H1 (cell line): ENCODE measurements at regions not wholly inside any gene's neighbourhood (a gene's known extent, or its start where the extent isn't known, plus 50 kb on each side); places are given as distances from the start of the nearest gene placed in this dataset.

Experiments
- CTCF ChIA-PET: fragments of 300-600 bp; sonication (Branson Sonifier 250); formaldehyde crosslinking; loops from one replicate; lab custom pipeline; 2021; ENCODE audit not compliant: partially characterized antibody; lab: Charles Lee
- POLR2A ChIA-PET: fragments of 300-600 bp; sonication (Branson Sonifier 250); formaldehyde crosslinking; loops from one replicate; lab custom pipeline; 2021; ENCODE audit warnings: inconsistent platforms; ENCODE audit not compliant: partially characterized antibody; lab: Charles Lee
- DNase-seq, 2 experiments: peaks; one replicate each; pipeline versions ENCODE4 v3.0.0 to v3.0.0-alpha.2; 2010 to 2022; ENCODE audit warnings: low spot score in 2 of 2, low read depth in 1 of 2, mixed read lengths in 1 of 2
- FAIRE-seq: peaks from 2 replicates; lab custom pipeline; 2011; peaks lifted over from hg19 to GRCh38; lab: Jason Lieb, UNC
- H2AFZ ChIP-seq: 2 replicates; pipeline ENCODE4 v1.8.1; 2012; ENCODE audit warnings: low read length, inconsistent platforms
- H2AK5ac ChIP-seq: 2 replicates; pipeline ENCODE4 v1.6.1; 2013; ENCODE audit warnings: low read depth, low read length
- H2BK120ac ChIP-seq: replicated peaks from 2 replicates; pipeline ENCODE3; 2013; ENCODE audit warnings: low read depth, low read length, inconsistent platforms
- H2BK12ac ChIP-seq: 2 replicates; pipeline ENCODE4 v1.6.1; 2013; ENCODE audit warnings: low read depth, low read length
- H2BK15ac ChIP-seq: 2 replicates; pipeline ENCODE4 v1.6.1; 2013; ENCODE audit warnings: low read length
- H2BK20ac ChIP-seq: 2 replicates; pipeline ENCODE4 v1.6.1; 2013; ENCODE audit warnings: low read length
- H2BK5ac ChIP-seq: 2 replicates; pipeline ENCODE4 v1.6.1; 2013; ENCODE audit warnings: low read depth, low read length
- H3K14ac ChIP-seq: 2 replicates; pipeline ENCODE4 v1.6.1; 2013; ENCODE audit warnings: inconsistent platforms; ENCODE audit not compliant: insufficient read length
- H3K18ac ChIP-seq: 2 replicates; pipeline ENCODE4 v1.6.1; 2013; ENCODE audit warnings: low read length; ENCODE audit errors: extremely low read depth
- H3K23ac ChIP-seq: 2 replicates; pipeline ENCODE4 v1.6.1; 2013; ENCODE audit warnings: inconsistent platforms; ENCODE audit not compliant: insufficient read length
- H3K23me2 ChIP-seq: 2 replicates; pipeline ENCODE4 v1.6.1; 2013; ENCODE audit warnings: low read depth, low read length
- H3K27ac ChIP-seq: 2 replicates; pipeline ENCODE4 v1.6.1; 2011; ENCODE audit warnings: low read depth, low read length, inconsistent platforms
- H3K27me3 ChIP-seq, 4 experiments: replicated peaks in 1 of 4; 1 replicate in 1 of 4; 2 replicates in 3 of 4; pipeline versions ENCODE4 v1.6.1 to v1.8.1; 2011 to 2013; ENCODE audit warnings: low read length in 3 of 4, mild to moderate bottlenecking in 3 of 4, inconsistent platforms in 2 of 4, mixed read lengths in 2 of 4, moderate library complexity in 1 of 4; ENCODE audit not compliant: control insufficient read depth in 3 of 4, insufficient read depth in 3 of 4; ENCODE audit errors: extremely low read depth in 1 of 4
- H3K36me3 ChIP-seq, 4 experiments: 2 replicates each; pipeline versions ENCODE4 v1.6.1 to v1.8.1; 2011 to 2013; ENCODE audit warnings: mild to moderate bottlenecking in 4 of 4, low read length in 3 of 4, moderate library complexity in 2 of 4, control low read depth in 1 of 4, inconsistent platforms in 1 of 4; ENCODE audit not compliant: insufficient read depth in 4 of 4, control insufficient read depth in 2 of 4
- H3K4ac ChIP-seq: replicated peaks from 2 replicates; pipeline ENCODE3; 2013; ENCODE audit warnings: low read length, low read depth, mixed read lengths, inconsistent platforms; ENCODE audit not compliant: insufficient read length
- H3K4me1 ChIP-seq, 4 experiments: replicated peaks in 1 of 4; 1 replicate in 1 of 4; 2 replicates in 3 of 4; pipeline versions ENCODE4 v1.6.1 to v1.8.1; 2011 to 2013; ENCODE audit warnings: low read length in 3 of 4, inconsistent platforms in 2 of 4, mixed read lengths in 1 of 4; ENCODE audit not compliant: insufficient read depth in 4 of 4, control insufficient read depth in 3 of 4
- H3K4me2 ChIP-seq, 2 experiments: 2 replicates each; pipeline versions ENCODE4 v1.6.1 to v1.8.1; 2011 to 2013; ENCODE audit warnings: low read depth in 2 of 2, low read length in 2 of 2, control low read depth in 1 of 2, inconsistent platforms in 1 of 2, mild to moderate bottlenecking in 1 of 2; ENCODE audit not compliant: insufficient read depth in 1 of 2
- H3K4me3 ChIP-seq, 4 experiments: fragments of 200-600, 300-600 bp in 1 of 4; sonication (generic), shearing (Covaris generic), sonication (Bioruptor Twin) in 1 of 4; 2 replicates each; pipeline versions ENCODE4 v1.5.1 to v1.8.1; 2011 to 2016; ENCODE audit warnings: low read length in 4 of 4, low read depth in 3 of 4, control low read depth in 2 of 4, inconsistent platforms in 2 of 4, mild to moderate bottlenecking in 2 of 4, mixed read lengths in 1 of 4, moderate library complexity in 1 of 4; ENCODE audit not compliant: insufficient read depth in 2 of 4; ENCODE audit errors: extremely low read depth in 1 of 4
- H3K56ac ChIP-seq: replicated peaks from 2 replicates; pipeline ENCODE3; 2013; ENCODE audit warnings: low read depth, mild to moderate bottlenecking, mixed read lengths, low read length, inconsistent platforms; ENCODE audit not compliant: insufficient read length
- H3K79me1 ChIP-seq: 2 replicates; pipeline ENCODE4 v1.6.1; 2013; ENCODE audit warnings: low read depth, low read length, control low read depth
- H3K79me2 ChIP-seq, 2 experiments: 2 replicates each; pipeline versions ENCODE4 v1.6.1 to v1.8.1; 2012 to 2013; ENCODE audit warnings: low read length in 2 of 2, mild to moderate bottlenecking in 2 of 2, inconsistent platforms in 1 of 2; ENCODE audit not compliant: insufficient read depth in 2 of 2, control insufficient read depth in 1 of 2
- H3K9ac ChIP-seq, 4 experiments: replicated peaks in 1 of 4; 1 replicate in 1 of 4; 2 replicates in 3 of 4; pipeline versions ENCODE4 v1.6.1 to v1.8.1; 2011 to 2013; ENCODE audit warnings: low read depth in 3 of 4, low read length in 3 of 4, control low read depth in 2 of 4, mild to moderate bottlenecking in 2 of 4, moderate library complexity in 2 of 4, inconsistent platforms in 1 of 4; ENCODE audit errors: extremely low read depth in 1 of 4
- H3K9me3 ChIP-seq, 2 experiments: 2 replicates each; pipeline versions ENCODE4 v1.6.1 to v1.8.1; 2012 to 2013; ENCODE audit warnings: mild to moderate bottlenecking in 2 of 2, moderate library complexity in 2 of 2, control low read depth in 1 of 2, inconsistent platforms in 1 of 2, low read depth in 1 of 2, low read length in 1 of 2, mixed read lengths in 1 of 2; ENCODE audit not compliant: insufficient read depth in 2 of 2
- H4K20me1 ChIP-seq, 2 experiments: replicated peaks in 1 of 2; 2 replicates each; pipeline versions ENCODE3 to v1.8.1; 2011 to 2013; ENCODE audit warnings: inconsistent platforms in 2 of 2, low read length in 2 of 2, mild to moderate bottlenecking in 1 of 2; ENCODE audit not compliant: insufficient read depth in 2 of 2, control insufficient read depth in 1 of 2
- H4K5ac ChIP-seq: 2 replicates; pipeline ENCODE4 v1.6.1; 2013; ENCODE audit warnings: low read length, low read depth, mixed read lengths, inconsistent platforms; ENCODE audit not compliant: insufficient read length
- H4K8ac ChIP-seq: 2 replicates; pipeline ENCODE4 v1.8.0; 2013; ENCODE audit warnings: mild to moderate bottlenecking, moderate library complexity, low read length, inconsistent platforms; ENCODE audit not compliant: insufficient read depth; ENCODE audit errors: extremely low read depth
- H4K91ac ChIP-seq: replicated peaks from 2 replicates; pipeline ENCODE3; 2013; ENCODE audit warnings: low read length, mixed read lengths, inconsistent platforms; ENCODE audit not compliant: insufficient read length
- CBX5 ChIP-seq: fragments of 300-800, 300-1000 bp; sonication (generic); IDR thresholded peaks from 2 replicates; pipeline ENCODE4 v1.7.1; 2016; ENCODE audit warnings: antibody characterized with exemption, low read length, low read depth
- E2F6 ChIP-seq: IDR thresholded peaks from 2 replicates; pipeline ENCODE4 v1.6.1; 2012; ENCODE audit warnings: inconsistent platforms
- MAX ChIP-seq: IDR thresholded peaks from 2 replicates; pipeline ENCODE4 v1.6.1; 2012; ENCODE audit warnings: inconsistent platforms
- SIRT6 ChIP-seq: IDR thresholded peaks from one replicate; pipeline ENCODE4 v1.7.1; 2012; ENCODE audit warnings: low read length, inconsistent platforms
- USF2 ChIP-seq: IDR thresholded peaks from 2 replicates; pipeline ENCODE4 v1.6.1; 2011; ENCODE audit warnings: low read length, improper control_type of control experiment
- WGBS, 2 experiments: shearing (Covaris generic) in 1 of 2; methylation state at CpG; one replicate each; pipeline versions ENCODE4 v1.1.6 to v1.1.7; 2013 to 2015; ENCODE audit warnings: low lambda C conversion rate in 2 of 2, mixed read lengths in 2 of 2, inconsistent platforms in 1 of 2, low coverage in 1 of 2, missing lambda C conversion rate in 1 of 2; ENCODE audit not compliant: insufficient replicate concordance in 2 of 2, insufficient coverage in 1 of 2, insufficient read length in 1 of 2; ENCODE audit errors: extremely low coverage in 1 of 2, missing lambda C conversion rate in 1 of 2; 5-methylcytosine and 5-hydroxymethylcytosine counted together

GRCh38 chr17:45672301-45672700, 111.8 kb upstream of the CRHR1 start:
- no peak overlapping the region for H3K56ac ChIP-seq
- no peak overlapping the region for H3K27ac ChIP-seq
- no peak overlapping the region for H3K9ac ChIP-seq
- H4K20me1 ChIP-seq, result no peaks in the 10 kb centered on the region
- H2BK5ac ChIP-seq, result no peak overlapping the region
- no peak overlapping the region for H3K23ac ChIP-seq
- H3K36me3 ChIP-seq, result no peaks in the 10 kb centered on the region
- no peak overlapping the region for H3K4me2 ChIP-seq
- no peak overlapping the region for H4K8ac ChIP-seq
- no peak overlapping the region for H2AFZ ChIP-seq
- no peaks in the 10 kb centered on the region for H3K4me1 ChIP-seq
- no peak overlapping the region for H2BK15ac ChIP-seq
- 82% methylated on average over 15 of the region's 16 CpGs; no CpG with 5 or more reads in 1 of the 2 experiments for WGBS, 2 experiments
- H3K4ac ChIP-seq, result no peak overlapping the region
- CTCF ChIA-PET, result interaction anchor here (0.6 to 1.4 kb wide), 3 partner anchors 23 to 123 kb away, joined by 3 to 5 read pairs (median 3); no protein-coding TSS in a partner anchor
- no peak overlapping the region for H3K14ac ChIP-seq
- no peaks in the 10 kb centered on the region; a peak in 2 of 7 replicates for H3K27me3 ChIP-seq
- H2BK120ac ChIP-seq, result no peak overlapping the region
- H3K23me2 ChIP-seq, result no peaks in the 10 kb centered on the region
- H2BK20ac ChIP-seq, result no peak overlapping the region
- no peak overlapping the region for H3K18ac ChIP-seq
- no peak overlapping the region for H2AK5ac ChIP-seq
- H4K5ac ChIP-seq, result no peak overlapping the region
- no peak overlapping the region for H4K91ac ChIP-seq
- no peaks in the 10 kb centered on the region for H3K79me2 ChIP-seq
- no peaks in the 10 kb centered on the region for H3K9me3 ChIP-seq
- peak; percentile 79 for TF ChIP-seq MAX
- TF ChIP-seq SIRT6, result no peak
- no peak for TF ChIP-seq CBX5
- peak; percentile 70 for TF ChIP-seq E2F6
- TF ChIP-seq USF2, result peak; percentile 13; the same call in 1 of the 2 replicates
- POLR2A ChIA-PET, result interaction anchor here (1.2 kb wide), 1 partner anchor 10 kb away, joined by 4 read pairs; no protein-coding TSS in a partner anchor
- FAIRE-seq (no peak), DNase-seq (no peak)
- H3K4me3 ChIP-seq, result no peak overlapping the region
- peak overlapping the region; percentile 39; the same call in 1 of the 2 replicates for H2BK12ac ChIP-seq
- no peaks in the 10 kb centered on the region for H3K79me1 ChIP-seq
